ENCODE measurements at regions not wholly inside any gene's neighbourhood (a gene's known extent, or its start where the extent isn't known, plus 50 kb on each side); places are given as distances from the start of the nearest gene placed in this dataset.

DNA sequence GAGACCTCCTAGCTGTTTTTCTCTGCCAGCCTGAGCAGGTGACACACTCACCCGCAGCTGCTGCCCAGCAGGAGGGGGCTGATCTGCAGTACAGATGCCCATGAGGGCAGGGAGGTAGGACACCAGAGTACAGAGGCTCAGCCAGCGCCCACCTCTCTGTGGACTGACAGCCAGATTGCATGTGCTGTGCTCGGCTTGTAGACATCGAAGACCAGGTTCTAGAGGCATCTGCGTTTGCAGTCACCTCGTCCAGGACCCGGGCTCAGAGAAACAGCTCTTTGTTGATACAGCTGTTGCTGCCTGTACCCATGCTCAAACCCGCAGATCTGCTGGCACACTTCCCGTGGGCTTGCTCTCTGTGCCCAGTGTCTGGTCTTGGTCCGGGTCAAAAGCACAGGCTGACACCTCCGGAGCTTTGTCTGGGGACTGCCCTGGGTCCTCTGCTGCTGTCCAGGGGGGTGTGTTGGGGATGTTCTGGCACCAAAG lies 224.7 kb downstream of the GLRX3 start:
- no peak overlapping the region for H3K27ac Mint-ChIP-seq
- H3K27me3 Mint-ChIP-seq (ENCODE audit: low read depth in 3 of 3), result peaks cover 1 to 3% (median 1%) of the 10 kb centered on the region in 3 donors
- H3K4me3 Mint-ChIP-seq, result no peak overlapping the region
- H3K36me3 Mint-ChIP-seq, result no peaks in the 10 kb centered on the region
- DNase-seq, result no peak
- no peaks in the 10 kb centered on the region for H3K9me3 Mint-ChIP-seq
- no peaks in the 10 kb centered on the region for H3K4me1 Mint-ChIP-seq

DNA sequence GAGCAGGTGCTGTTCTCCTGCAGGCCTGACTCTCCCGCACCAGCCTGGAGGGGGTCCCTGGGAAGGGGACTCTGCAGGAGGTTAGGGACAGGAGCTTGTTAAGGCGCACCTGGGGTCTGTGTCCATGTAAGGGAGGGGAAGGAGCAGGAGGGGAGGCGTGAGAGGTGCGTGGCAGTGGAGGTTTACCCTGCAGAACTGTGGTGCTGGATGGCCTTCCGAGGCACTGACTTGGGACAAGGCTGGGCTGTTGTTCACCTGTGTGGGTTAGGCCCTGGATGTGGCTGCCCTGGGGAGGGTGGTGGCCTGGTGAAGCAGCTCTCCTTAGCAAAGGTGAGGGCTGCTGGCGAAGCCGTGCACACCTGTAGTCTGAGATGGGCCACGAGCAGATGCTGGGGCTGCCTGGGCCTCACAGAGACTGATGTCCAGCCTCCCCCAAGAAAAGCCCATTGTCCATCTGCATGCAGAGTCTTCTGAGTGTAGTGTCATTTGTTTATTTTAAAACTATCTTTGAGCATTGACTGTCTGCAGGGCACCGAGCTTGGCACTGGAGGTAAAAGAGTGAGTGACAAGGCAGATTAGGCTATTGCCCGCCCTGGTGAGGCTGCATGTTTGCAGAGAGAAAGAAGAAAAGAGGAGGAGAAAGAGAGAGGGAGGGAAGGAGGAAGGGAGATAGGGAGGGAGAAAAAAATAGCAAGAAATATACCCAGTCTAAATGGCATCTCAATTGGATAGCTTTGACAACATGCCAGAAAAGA lies 225.3 kb downstream of the GLRX3 start:
- Mint-ChIP-seq H3K27ac (no peak overlapping the region), H3K27me3 (ENCODE audit: low read depth in 3 of 3) (peaks cover 1 to 3% (median 1%) of the 10 kb centered on the region in 3 donors), H3K4me3 (no peak overlapping the region), H3K4me1 (no peaks in the 10 kb centered on the region), H3K9me3 (no peaks in the 10 kb centered on the region), H3K36me3 (no peaks in the 10 kb centered on the region)
- no peak for DNase-seq

- Mint-ChIP-seq H3K27ac (no peak overlapping the region), H3K9me3 (no peaks in the 10 kb centered on the region), H3K36me3 (no peaks in the 10 kb centered on the region), H3K27me3 (ENCODE audit: low read depth in 3 of 3) (peaks cover 0 to 3% (median 1%) of the 10 kb centered on the region in 3 donors), H3K4me3 (no peak overlapping the region), H3K4me1 (no peaks in the 10 kb centered on the region)
- no peak for DNase-seq
These were observed 226.1 kb downstream of the GLRX3 start for GRCh38 chr10:130362308-130362761.

DNA sequence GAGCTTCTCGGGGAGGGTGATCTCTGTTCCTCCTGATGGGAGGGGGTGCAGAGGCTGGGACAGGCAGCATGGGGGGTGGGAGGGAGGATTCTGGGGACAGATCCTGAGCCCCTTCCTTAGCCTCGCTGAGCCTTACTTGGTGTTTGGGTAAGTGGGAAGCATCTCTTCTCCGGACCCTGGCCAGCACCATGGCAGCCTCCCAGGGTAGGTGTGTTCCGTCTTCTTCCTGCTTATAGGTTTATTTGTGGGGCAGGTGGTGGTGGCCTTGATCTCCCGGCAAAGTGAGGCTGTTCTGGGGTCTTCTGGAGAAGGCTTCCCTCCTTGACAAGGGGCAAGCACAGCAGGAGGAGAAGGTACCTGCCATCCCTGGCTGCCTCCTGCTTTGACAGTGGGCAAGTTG lies 226.9 kb downstream of the GLRX3 start:
- H3K27me3 Mint-ChIP-seq (ENCODE audit: low read depth in 3 of 3), result peaks cover 0 to 3% (median 1%) of the 10 kb centered on the region in 3 donors
- H3K27ac Mint-ChIP-seq, result peak overlapping the region in 1 of 6 donors; percentile 62
- H3K4me3 Mint-ChIP-seq, result no peak overlapping the region
- H3K36me3 Mint-ChIP-seq, result no peaks in the 10 kb centered on the region
- no peak for DNase-seq
- no peaks in the 10 kb centered on the region for H3K9me3 Mint-ChIP-seq
- H3K4me1 Mint-ChIP-seq, result no peaks in the 10 kb centered on the region

GRCh38 chr10:130363899-130364445 lies 227.8 kb downstream of the GLRX3 start:
- no peaks in the 10 kb centered on the region for H3K9me3 Mint-ChIP-seq
- no peak overlapping the region for H3K4me3 Mint-ChIP-seq
- H3K4me1 Mint-ChIP-seq, result no peaks in the 10 kb centered on the region
- H3K27ac Mint-ChIP-seq, result no peak overlapping the region
- peaks cover 1 to 4% (median 3%) of the 10 kb centered on the region in 3 donors for H3K27me3 Mint-ChIP-seq (ENCODE audit: low read depth in 3 of 3)
- no peak for DNase-seq
- H3K36me3 Mint-ChIP-seq, result no peaks in the 10 kb centered on the region

- H3K27ac Mint-ChIP-seq, result no peak overlapping the region
These were observed 228.6 kb downstream of the GLRX3 start for GRCh38 chr10:130364631-130365411.

DNA sequence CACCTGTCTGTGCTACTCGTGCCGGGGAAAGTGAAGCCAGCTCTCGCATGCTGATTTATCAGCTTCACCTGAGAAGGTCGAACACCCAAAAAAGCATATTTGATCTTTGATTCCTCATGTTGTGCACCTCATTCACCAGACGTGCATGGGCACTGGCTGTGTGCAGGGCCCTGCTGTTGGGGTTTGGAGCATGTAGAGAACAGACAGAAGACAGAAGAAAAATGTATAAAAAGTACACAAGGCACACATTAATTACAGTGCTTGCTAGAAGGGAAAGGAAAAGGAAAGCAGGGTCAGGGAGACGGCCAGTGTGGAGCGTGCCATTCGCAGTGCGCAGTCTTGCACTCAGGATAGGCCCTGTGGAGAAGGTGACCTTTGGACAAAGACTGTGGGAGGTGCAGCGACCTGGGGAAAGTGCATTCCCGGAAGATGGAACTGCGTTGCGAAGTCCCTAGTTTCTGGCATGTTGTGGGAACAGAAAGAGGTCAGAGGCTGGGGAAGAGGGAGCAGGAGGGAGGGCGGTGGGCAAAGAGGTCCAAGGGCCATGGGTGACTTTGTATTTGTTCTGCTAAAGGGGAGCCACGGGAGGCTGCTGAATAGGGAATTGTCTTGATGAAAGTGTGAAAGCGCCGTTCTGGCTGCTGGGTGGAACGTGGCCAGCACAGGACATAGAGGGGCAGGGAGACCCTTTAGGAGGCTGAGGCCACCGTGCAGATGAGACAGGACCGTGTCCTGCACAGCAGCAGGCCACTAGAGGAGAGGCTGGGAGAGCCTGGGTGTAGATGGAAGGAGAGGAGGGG lies 232.8 kb downstream of the GLRX3 start:
- peaks cover 3 to 5% (median 4%) of the 10 kb centered on the region in 3 donors for H3K27me3 Mint-ChIP-seq (ENCODE audit: low read depth in 3 of 3)
- H3K27ac Mint-ChIP-seq, result no peak overlapping the region
- H3K4me3 Mint-ChIP-seq, result no peak overlapping the region
- no peak for DNase-seq
- H3K36me3 Mint-ChIP-seq, result no peaks in the 10 kb centered on the region
- H3K9me3 Mint-ChIP-seq, result no peaks in the 10 kb centered on the region
- H3K4me1 Mint-ChIP-seq, result no peaks in the 10 kb centered on the region

More at GRCh38 chr10:130364631-130365411, 228.6 kb downstream of the GLRX3 start:
- Mint-ChIP-seq H3K27me3 (ENCODE audit: low read depth in 3 of 3) (peaks cover 0 to 5% (median 4%) of the 10 kb centered on the region in 3 donors), H3K36me3 (no peaks in the 10 kb centered on the region), H3K9me3 (no peaks in the 10 kb centered on the region), H3K4me3 (no peak overlapping the region), H3K4me1 (no peaks in the 10 kb centered on the region)
- no peak for DNase-seq

GRCh38 chr10:130369645-130370381 lies 233.6 kb downstream of the GLRX3 start:
- H3K9me3 Mint-ChIP-seq, result no peaks in the 10 kb centered on the region
- H3K4me3 Mint-ChIP-seq, result no peak overlapping the region
- no peak overlapping the region for H3K27ac Mint-ChIP-seq
- H3K4me1 Mint-ChIP-seq, result no peaks in the 10 kb centered on the region
- no peaks in the 10 kb centered on the region for H3K36me3 Mint-ChIP-seq
- peaks cover 2 to 4% (median 3%) of the 10 kb centered on the region in 3 donors for H3K27me3 Mint-ChIP-seq (ENCODE audit: low read depth in 3 of 3)
- no peak for DNase-seq

GRCh38 chr10:130370721-130371120 lies 234.5 kb downstream of the GLRX3 start:
- Mint-ChIP-seq H3K27ac (no peak overlapping the region), H3K27me3 (ENCODE audit: low read depth in 3 of 3) (peaks cover 2 to 4% (median 3%) of the 10 kb centered on the region in 3 donors), H3K9me3 (no peaks in the 10 kb centered on the region), H3K4me3 (no peak overlapping the region), H3K36me3 (no peaks in the 10 kb centered on the region), H3K4me1 (no peaks in the 10 kb centered on the region)
- no peak for DNase-seq

DNA sequence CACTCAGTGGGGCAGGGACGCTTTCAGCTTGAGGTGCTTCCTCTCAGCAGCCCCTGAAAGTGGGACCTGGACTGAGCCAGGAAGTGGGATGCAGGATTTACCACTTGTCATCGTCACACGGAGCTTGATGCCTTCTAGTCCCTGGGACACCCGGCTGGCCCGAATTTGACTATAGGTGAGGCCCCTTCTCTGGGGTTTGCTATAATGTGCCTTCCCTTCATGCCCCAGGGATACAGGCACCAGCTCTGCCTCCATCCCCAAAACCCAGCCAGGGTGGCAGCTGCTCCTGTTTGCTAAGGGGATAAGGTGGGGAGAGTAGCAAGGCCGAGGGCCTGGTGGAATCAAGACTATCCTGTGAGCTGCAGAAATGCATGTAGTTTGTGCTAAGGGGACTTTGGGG lies 235.0 kb downstream of the GLRX3 start:
- Mint-ChIP-seq H3K4me3 (no peak overlapping the region), H3K36me3 (no peaks in the 10 kb centered on the region), H3K27ac (no peak overlapping the region), H3K9me3 (no peaks in the 10 kb centered on the region), H3K4me1 (no peaks in the 10 kb centered on the region), H3K27me3 (ENCODE audit: low read depth in 3 of 3) (peaks cover 2 to 4% (median 3%) of the 10 kb centered on the region in 3 donors)
- DNase-seq, result no peak

DNA sequence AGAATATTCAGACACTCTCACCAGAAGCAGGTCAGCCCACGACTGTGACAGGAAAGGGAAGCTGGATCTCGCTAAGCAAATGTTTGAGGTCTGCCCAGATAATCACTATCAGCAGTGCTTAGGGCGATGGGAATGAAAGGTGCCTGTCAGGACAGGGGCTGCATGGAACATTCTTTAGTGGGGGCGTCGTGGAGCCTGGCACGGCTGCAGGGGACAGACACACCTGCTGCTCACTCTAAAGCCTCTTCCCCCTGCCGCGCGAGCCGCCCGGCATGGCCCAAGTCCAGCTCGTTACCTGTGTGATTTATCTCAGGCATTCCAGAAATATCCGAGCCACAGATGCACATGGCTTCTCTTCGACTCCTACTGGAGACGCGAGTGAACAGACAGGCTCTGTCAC lies 235.5 kb downstream of the GLRX3 start:
- no peaks in the 10 kb centered on the region for H3K36me3 Mint-ChIP-seq
- H3K4me3 Mint-ChIP-seq, result no peak overlapping the region
- DNase-seq, result no peak
- H3K27me3 Mint-ChIP-seq (ENCODE audit: low read depth in 3 of 3), result peaks cover 2 to 4% (median 3%) of the 10 kb centered on the region in 3 donors
- H3K9me3 Mint-ChIP-seq, result no peaks in the 10 kb centered on the region
- H3K4me1 Mint-ChIP-seq, result no peaks in the 10 kb centered on the region
- H3K27ac Mint-ChIP-seq, result no peak overlapping the region

DNA sequence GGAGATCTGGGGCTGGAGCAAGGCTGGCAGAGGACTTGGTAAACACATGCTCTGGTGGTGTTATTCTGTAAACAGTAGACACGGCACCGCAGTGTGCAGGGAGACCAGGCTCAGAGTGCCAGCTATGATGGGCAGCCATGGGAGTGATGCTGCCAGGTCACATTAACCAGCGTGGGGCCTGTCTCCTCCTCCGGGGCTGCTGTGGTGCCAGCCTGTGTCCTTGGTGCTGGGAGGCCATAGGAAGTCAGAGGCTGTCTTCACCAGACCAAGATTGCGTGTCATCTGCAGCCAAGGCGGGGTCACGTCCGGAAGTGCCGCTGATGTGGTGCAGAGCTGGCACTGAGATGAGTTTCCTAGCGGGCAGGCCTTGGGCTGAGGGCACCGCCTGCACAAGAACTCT lies 236.0 kb downstream of the GLRX3 start:
- H3K4me3 Mint-ChIP-seq, result no peak overlapping the region
- H3K4me1 Mint-ChIP-seq, result no peaks in the 10 kb centered on the region
- DNase-seq, result no peak
- H3K27me3 Mint-ChIP-seq (ENCODE audit: low read depth in 3 of 3), result peaks cover 2 to 4% (median 3%) of the 10 kb centered on the region in 3 donors
- no peak overlapping the region for H3K27ac Mint-ChIP-seq
- H3K36me3 Mint-ChIP-seq, result no peaks in the 10 kb centered on the region
- H3K9me3 Mint-ChIP-seq, result no peaks in the 10 kb centered on the region

DNA sequence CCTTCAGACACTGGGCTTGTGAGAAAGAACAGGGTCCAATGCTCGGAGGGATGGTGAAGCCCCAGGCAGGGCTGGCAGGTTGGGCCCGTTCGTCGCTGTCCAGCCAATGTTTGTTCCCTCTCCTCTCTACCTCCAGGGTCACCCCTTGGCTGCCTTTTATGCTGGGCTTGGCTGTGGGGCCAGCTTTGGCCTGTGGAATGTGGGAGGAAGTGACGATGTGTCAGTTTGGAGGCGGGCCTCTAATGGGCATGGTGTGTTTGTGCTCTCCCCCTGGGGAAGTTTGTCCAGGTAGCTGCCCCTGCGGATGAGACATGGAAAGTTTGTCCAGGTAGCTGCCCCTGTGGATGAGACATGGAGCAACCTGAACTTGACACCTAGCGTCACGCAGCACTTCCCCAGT lies 236.7 kb downstream of the GLRX3 start:
- Mint-ChIP-seq H3K4me1 (no peaks in the 10 kb centered on the region), H3K9me3 (no peaks in the 10 kb centered on the region), H3K27me3 (ENCODE audit: low read depth in 3 of 3) (peaks cover 3 to 4% (median 4%) of the 10 kb centered on the region in 3 donors), H3K4me3 (no peak overlapping the region), H3K27ac (no peak overlapping the region), H3K36me3 (no peaks in the 10 kb centered on the region)
- no peak for DNase-seq
